Neural crest cell (in vitro differentiated cells): ENCODE measurements at regions not wholly inside any gene's neighbourhood (a gene's known extent, or its start where the extent isn't known, plus 50 kb on each side); places are given as distances from the start of the nearest gene placed in this dataset.
"Not testable (repeated sequence)": the region's sequence is repeated elsewhere in the genome, so short reads cannot be mapped to it uniquely, and the experiment has no call there.

Experiments used
- DNase-seq: peaks from one replicate; pipeline ENCODE4 v3.0.0; 2021; ENCODE audit warnings: low read depth, mixed read lengths, low spot score
- H3K27ac Mint-ChIP-seq: one replicate; pipeline ENCODE4 v1.8.0; 2021; ENCODE audit warnings: mild to moderate bottlenecking, mixed read lengths; ENCODE audit not compliant: unreplicated experiment
- H3K27me3 Mint-ChIP-seq: 2 replicates; pipeline ENCODE4 v1.8.0; 2021; ENCODE audit warnings: low read depth, mild to moderate bottlenecking, mixed read lengths
- H3K36me3 Mint-ChIP-seq: 2 replicates; pipeline ENCODE4 v1.8.0; 2021; ENCODE audit warnings: low read depth, mild to moderate bottlenecking, mixed read lengths
- H3K4me1 Mint-ChIP-seq: 2 replicates; pipeline ENCODE4 v1.8.0; 2021; ENCODE audit warnings: mixed read lengths
- H3K4me3 Mint-ChIP-seq: one replicate; pipeline ENCODE4 v1.8.0; 2021; ENCODE audit warnings: mild to moderate bottlenecking, mixed read lengths
- H3K9me3 Mint-ChIP-seq: 2 replicates; pipeline ENCODE4 v1.8.0; 2021; ENCODE audit warnings: mixed read lengths
- CTCF ChIP-seq: fragments of 200-600 bp; sonication (generic); conservative IDR thresholded peaks from 2 replicates; pipeline ENCODE4 v1.5.0; 2021; ENCODE audit warnings: antibody characterized with exemption, mild to moderate bottlenecking

GRCh38 chr1:29757866-29758780 is 521.8 kb downstream of the PTPRU start:
- no peak for TF ChIP-seq CTCF
- H3K27ac Mint-ChIP-seq, result peak overlapping the region; percentile 14
- H3K9me3 Mint-ChIP-seq, result no peaks in the 10 kb centered on the region
- no peaks in the 10 kb centered on the region for H3K4me1 Mint-ChIP-seq
- H3K36me3 Mint-ChIP-seq, result no peaks in the 10 kb centered on the region
- H3K4me3 Mint-ChIP-seq, result no peak overlapping the region
- DNase-seq, result no peak
- peaks cover 39% of the 10 kb centered on the region for H3K27me3 Mint-ChIP-seq

GRCh38 chr1:29756901-29757725 is 520.8 kb downstream of the PTPRU start:
- H3K27ac Mint-ChIP-seq, result no peak overlapping the region
- no peak for DNase-seq
- H3K9me3 Mint-ChIP-seq, result no peaks in the 10 kb centered on the region

GRCh38 chr1:29756498-29756897 is 520.2 kb downstream of the PTPRU start:
- Mint-ChIP-seq H3K4me3 (no peak overlapping the region), H3K36me3 (no peaks in the 10 kb centered on the region), H3K4me1 (no peaks in the 10 kb centered on the region), H3K9me3 (no peaks in the 10 kb centered on the region), H3K27ac (no peak overlapping the region), H3K27me3 (peaks cover 39% of the 10 kb centered on the region)
- no peak for DNase-seq
- TF ChIP-seq CTCF, result no peak

More at GRCh38 chr1:29756901-29757725, 520.8 kb downstream of the PTPRU start:
- TF ChIP-seq CTCF, result no peak
- no peaks in the 10 kb centered on the region for H3K36me3 Mint-ChIP-seq
- H3K4me3 Mint-ChIP-seq, result no peak overlapping the region
- no peaks in the 10 kb centered on the region for H3K4me1 Mint-ChIP-seq
- peaks cover 41% of the 10 kb centered on the region for H3K27me3 Mint-ChIP-seq

- H3K9me3 Mint-ChIP-seq, result no peaks in the 10 kb centered on the region
- no peaks in the 10 kb centered on the region for H3K4me1 Mint-ChIP-seq
- TF ChIP-seq CTCF, result no peak
- DNase-seq, result no peak
- H3K4me3 Mint-ChIP-seq, result no peak overlapping the region
- H3K36me3 Mint-ChIP-seq, result no peaks in the 10 kb centered on the region
- peaks cover 41% of the 10 kb centered on the region for H3K27me3 Mint-ChIP-seq
- no peak overlapping the region for H3K27ac Mint-ChIP-seq
Measured at GRCh38 chr1:29756085-29756484, 519.8 kb downstream of the PTPRU start.

GRCh38 chr1:29755412-29756015 is 519.2 kb downstream of the PTPRU start:
- H3K4me1 Mint-ChIP-seq, H3K27ac Mint-ChIP-seq, DNase-seq, H3K4me3 Mint-ChIP-seq, H3K36me3 Mint-ChIP-seq, H3K9me3 Mint-ChIP-seq: not testable (repeated sequence)
- peaks cover 39% of the 10 kb centered on the region for H3K27me3 Mint-ChIP-seq
